ENCODE measurements at regions not wholly inside any gene's neighbourhood (a gene's known extent, or its start where the extent isn't known, plus 50 kb on each side); places are given as distances from the start of the nearest gene placed in this dataset.

DNA sequence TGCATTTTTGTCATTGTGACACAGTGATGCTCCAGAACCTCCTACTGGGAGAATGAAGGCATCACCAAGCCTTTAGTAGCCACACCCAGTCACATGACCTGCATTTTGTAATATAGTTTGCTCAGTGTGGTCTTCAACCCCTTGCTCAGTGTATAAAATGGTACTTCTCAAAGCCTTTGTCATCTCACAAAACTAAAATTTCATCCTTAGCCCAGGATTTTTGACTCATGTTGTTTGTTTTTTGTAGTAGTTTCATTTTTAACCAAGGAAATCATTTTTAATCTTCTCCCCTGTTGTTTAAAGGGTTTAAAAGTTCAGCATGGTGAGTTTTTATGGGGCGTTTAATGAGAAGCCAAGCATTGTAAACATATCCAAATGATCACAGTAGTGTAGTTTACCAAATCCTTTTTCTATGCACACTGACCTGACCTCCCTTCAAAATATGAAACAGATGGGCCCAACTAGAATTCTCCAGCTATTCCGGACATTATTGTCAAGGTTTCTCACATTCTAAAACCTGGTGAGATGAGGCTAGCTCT lies 123.5 kb upstream of the IL12A start:
- no peak for DNase-seq
- Mint-ChIP-seq H3K4me3 (no peak overlapping the region), H3K27me3 (ENCODE audit: low read depth) (peaks cover 5% of the 10 kb centered on the region), H3K4me1 (ENCODE audit: low read depth) (no peaks in the 10 kb centered on the region), H3K27ac (no peak overlapping the region), H3K9me3 (no peaks in the 10 kb centered on the region), H3K36me3 (ENCODE audit: insufficient read depth in 2 of 2) (no peaks in the 10 kb centered on the region)
- no peak for ATAC-seq (replicated peaks in 1 of 2)

DNA sequence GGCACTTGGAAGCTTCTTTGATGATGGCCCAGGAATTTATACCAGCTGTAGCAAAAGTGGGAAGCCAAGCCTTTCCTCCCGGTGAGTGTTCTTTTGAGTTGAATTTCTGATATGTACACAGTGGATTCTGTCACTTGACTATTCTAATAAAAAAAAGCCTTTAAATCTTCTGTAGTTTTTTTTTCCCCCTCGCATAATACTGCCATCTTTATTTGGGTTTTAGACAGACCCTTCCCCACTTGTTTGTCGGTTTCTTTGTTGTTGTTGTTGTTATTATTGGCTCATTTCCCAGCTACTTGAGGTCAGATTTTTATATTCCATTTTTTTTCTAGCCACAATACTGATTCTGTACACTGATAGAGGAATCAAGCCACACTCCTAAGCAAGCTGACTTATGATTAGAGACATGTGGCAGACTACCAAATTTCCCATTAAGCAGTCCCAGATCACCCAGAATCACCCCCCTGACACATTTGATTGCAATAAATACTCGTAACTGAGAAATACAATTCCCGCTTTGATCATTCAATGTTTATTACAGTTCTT lies 122.4 kb upstream of the IL12A start:
- Mint-ChIP-seq H3K27me3 (ENCODE audit: low read depth) (peaks cover 5% of the 10 kb centered on the region), H3K4me3 (no peak overlapping the region), H3K4me1 (ENCODE audit: low read depth) (no peaks in the 10 kb centered on the region), H3K36me3 (ENCODE audit: insufficient read depth in 2 of 2) (no peaks in the 10 kb centered on the region), H3K27ac (no peak overlapping the region), H3K9me3 (no peaks in the 10 kb centered on the region)
- no peak for ATAC-seq (replicated peaks in 1 of 2)
- DNase-seq: no peak

DNA sequence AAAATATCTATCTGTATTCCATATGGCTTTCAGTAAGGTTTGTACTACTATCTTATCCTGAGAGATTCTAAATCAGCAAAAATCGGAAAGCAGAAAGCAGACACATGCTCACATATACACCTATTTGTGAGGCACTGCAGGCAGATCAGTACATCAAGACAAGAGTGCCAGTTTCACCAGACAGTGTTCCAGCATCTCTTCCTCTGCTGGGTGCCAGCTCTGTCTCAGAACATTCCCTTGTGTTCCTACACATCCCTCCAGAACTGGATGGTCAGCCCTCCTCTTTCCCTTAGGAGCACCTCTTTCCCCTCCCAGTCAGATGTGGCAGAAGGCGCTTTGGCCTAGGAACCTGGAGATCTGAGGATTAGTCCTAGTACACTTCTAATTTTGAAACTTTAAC lies 121.3 kb upstream of the IL12A start:
- no peak for ATAC-seq (replicated peaks in 1 of 2)
- Mint-ChIP-seq H3K4me3 (no peak overlapping the region), H3K9me3 (no peaks in the 10 kb centered on the region), H3K4me1 (ENCODE audit: low read depth) (no peaks in the 10 kb centered on the region), H3K27me3 (ENCODE audit: low read depth) (no peaks in the 10 kb centered on the region), H3K36me3 (ENCODE audit: insufficient read depth in 2 of 2) (no peaks in the 10 kb centered on the region), H3K27ac (no peak overlapping the region)
- no peak for DNase-seq

DNA sequence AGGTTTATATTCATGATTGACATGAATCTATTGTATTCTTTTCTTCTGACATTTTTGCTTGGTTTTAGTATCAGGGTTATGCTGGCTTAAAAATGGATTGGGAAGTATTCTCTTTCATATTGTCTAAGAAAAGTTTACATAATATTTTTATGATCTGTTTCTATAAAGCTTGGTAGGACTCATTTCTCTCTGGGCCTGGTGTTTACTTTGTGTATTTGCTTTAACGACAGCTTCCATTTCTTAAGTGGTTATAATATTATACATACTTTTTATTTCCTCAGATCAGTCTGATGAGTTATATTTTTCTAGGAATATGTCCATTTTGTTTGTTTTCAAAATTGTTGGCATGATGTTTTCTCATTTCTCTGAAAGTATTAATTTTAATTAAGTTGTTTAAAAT lies 117.9 kb upstream of the IL12A start:
- Mint-ChIP-seq H3K27ac (no peak overlapping the region), H3K36me3 (ENCODE audit: insufficient read depth in 2 of 2) (no peaks in the 10 kb centered on the region), H3K9me3 (no peaks in the 10 kb centered on the region), H3K27me3 (ENCODE audit: low read depth) (peaks cover 9% of the 10 kb centered on the region), H3K4me3 (no peak overlapping the region), H3K4me1 (ENCODE audit: low read depth) (no peaks in the 10 kb centered on the region)
- DNase-seq (no peak), ATAC-seq (replicated peaks in 1 of 2) (no peak)

DNA sequence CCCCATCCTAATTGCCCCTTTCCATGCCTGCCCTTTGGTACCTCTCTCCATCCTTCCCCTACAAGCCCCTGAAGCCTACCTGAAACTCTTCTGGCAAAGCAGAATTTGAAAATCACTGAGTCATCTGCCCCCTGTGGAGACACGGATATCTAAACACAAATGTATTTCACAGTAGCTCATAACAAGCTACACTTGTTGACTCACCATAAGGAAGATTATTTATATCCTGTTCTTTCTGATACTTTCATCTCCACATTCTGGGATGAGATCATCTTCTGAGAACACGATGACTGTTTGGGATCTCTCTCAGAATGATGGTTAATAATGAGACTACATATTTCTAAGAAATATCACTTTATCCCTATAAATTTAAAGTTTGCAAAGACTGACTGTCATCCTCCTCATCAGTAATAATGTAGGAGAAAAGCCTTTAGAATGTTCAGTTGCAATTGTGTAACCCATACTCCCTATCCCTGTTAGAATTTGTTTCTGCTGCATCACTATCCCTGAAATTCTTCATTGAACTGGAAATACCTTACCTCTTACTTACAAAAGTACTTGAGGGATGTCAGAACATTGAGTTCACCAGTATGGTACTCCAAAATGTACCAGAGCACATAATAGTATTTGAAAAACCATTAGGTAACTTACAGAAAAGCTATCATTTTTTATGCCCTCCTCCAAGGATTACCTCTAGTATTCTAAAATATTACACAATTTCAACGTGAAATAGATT lies 116.1 kb upstream of the IL12A start:
- Mint-ChIP-seq H3K27me3 (ENCODE audit: low read depth) (peaks cover 18% of the 10 kb centered on the region), H3K36me3 (ENCODE audit: insufficient read depth in 2 of 2) (no peaks in the 10 kb centered on the region), H3K27ac (no peak overlapping the region), H3K4me1 (ENCODE audit: low read depth) (no peaks in the 10 kb centered on the region), H3K9me3 (no peaks in the 10 kb centered on the region), H3K4me3 (no peak overlapping the region)
- DNase-seq (no peak), ATAC-seq (replicated peaks in 1 of 2) (no peak)

DNA sequence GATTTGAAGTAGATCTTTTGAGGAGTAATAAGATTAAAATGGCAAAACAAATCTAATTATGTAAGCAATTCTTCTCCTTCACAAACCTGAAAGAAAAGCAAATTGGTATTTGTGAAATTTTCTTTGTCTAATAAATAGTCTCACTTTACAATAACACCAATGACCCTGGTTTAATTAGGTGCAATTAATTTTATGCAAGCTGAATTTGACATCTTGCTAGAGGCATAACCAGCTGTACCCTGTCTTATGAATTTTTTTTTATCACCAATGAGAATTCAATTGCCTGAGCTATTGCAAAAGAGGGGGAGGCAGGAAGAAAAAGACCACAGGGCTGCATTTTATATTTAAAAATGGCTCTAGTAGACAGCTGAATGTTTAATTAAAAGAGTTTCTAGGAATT lies 113.5 kb upstream of the IL12A start:
- no peaks in the 10 kb centered on the region for H3K36me3 Mint-ChIP-seq (ENCODE audit: insufficient read depth in 2 of 2)

DNA sequence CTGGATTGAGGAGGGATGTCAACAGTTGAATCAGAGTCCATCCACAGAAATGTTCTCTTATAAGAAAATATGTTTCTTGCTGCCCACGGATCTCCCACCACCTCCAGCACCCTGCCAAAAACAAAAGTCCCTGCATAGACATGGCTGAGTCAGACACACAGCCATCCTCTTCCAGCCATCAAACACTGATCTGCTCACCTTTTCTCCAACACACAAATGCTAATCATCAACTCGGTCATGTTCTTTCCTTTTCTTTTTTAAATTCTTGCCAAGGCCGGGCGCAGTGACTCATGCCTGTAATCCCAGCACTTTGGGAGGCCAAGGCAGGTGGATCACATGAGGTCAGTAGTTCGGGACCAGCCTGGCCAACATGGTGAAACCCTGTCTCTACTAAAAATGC lies 110.7 kb upstream of the IL12A start:
- ATAC-seq (replicated peaks in 1 of 2): no peak
- no peaks in the 10 kb centered on the region for H3K36me3 Mint-ChIP-seq (ENCODE audit: insufficient read depth in 2 of 2)
- no peak overlapping the region for H3K27ac Mint-ChIP-seq
- H3K9me3 Mint-ChIP-seq: no peaks in the 10 kb centered on the region
- H3K27me3 Mint-ChIP-seq (ENCODE audit: low read depth): peaks cover 27% of the 10 kb centered on the region
- H3K4me1 Mint-ChIP-seq (ENCODE audit: low read depth): no peaks in the 10 kb centered on the region
- DNase-seq: no peak
- H3K4me3 Mint-ChIP-seq: no peak overlapping the region

More for the DNA sequence above, 113.5 kb upstream of the IL12A start:
- no peaks in the 10 kb centered on the region for H3K9me3 Mint-ChIP-seq
- no peaks in the 10 kb centered on the region for H3K4me1 Mint-ChIP-seq (ENCODE audit: low read depth)
- H3K27me3 Mint-ChIP-seq (ENCODE audit: low read depth): peaks cover 18% of the 10 kb centered on the region
- no peak overlapping the region for H3K4me3 Mint-ChIP-seq
- ATAC-seq (replicated peaks in 1 of 2) (no peak), DNase-seq (no peak)
- no peak overlapping the region for H3K27ac Mint-ChIP-seq

DNA sequence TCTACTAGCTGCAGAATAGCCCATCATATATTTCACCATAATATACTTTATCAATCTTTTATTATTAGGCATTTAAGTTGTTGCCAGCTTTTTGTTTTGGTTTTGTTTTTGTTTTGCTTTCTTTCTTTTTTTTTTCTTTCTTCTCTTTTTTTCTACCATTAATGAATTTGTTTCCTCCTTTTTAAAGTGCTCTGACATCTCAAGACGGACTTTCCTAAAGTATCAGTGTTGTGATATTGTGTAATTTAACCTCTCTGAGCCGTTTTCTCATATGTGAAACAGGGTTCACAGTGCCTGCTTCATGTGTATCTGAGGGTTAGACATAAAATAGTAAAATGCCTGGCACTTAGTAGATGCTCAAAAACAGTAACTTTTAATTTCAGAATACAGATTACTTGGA lies 109.5 kb upstream of the IL12A start:
- H3K4me3 Mint-ChIP-seq: no peak overlapping the region

DNA sequence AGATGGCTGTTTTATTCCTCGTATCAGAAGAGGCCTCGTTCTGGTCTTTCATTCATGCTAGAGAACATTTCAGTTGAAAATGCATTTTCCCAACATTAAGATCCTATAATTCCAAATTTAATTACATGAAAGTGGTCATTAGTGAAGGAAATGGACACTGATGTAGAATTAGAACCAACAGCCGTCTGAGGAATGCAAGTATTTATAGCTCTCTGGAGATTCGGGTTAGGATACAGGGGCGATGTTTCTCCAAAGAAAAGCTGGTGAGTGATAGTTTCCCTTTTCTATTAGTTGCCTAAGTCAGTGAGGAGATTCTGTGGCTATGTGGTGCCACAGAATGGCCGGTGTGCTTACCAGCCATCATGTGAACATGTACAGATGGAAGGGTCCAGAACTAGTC lies 109.0 kb upstream of the IL12A start:
- no peak for DNase-seq
- Mint-ChIP-seq H3K4me1 (ENCODE audit: low read depth) (no peaks in the 10 kb centered on the region), H3K27me3 (ENCODE audit: low read depth) (peaks cover 32% of the 10 kb centered on the region), H3K9me3 (no peaks in the 10 kb centered on the region), H3K27ac (no peak overlapping the region), H3K36me3 (ENCODE audit: insufficient read depth in 2 of 2) (no peaks in the 10 kb centered on the region), H3K4me3 (no peak overlapping the region)
- ATAC-seq (replicated peaks in 1 of 2): no peak

More for the DNA sequence above, 109.5 kb upstream of the IL12A start:
- H3K36me3 Mint-ChIP-seq (ENCODE audit: insufficient read depth in 2 of 2): no peaks in the 10 kb centered on the region
- H3K4me1 Mint-ChIP-seq (ENCODE audit: low read depth): no peaks in the 10 kb centered on the region
- no peak for DNase-seq
- peaks cover 32% of the 10 kb centered on the region for H3K27me3 Mint-ChIP-seq (ENCODE audit: low read depth)
- H3K9me3 Mint-ChIP-seq: no peaks in the 10 kb centered on the region
- no peak for ATAC-seq (replicated peaks in 1 of 2)
- H3K27ac Mint-ChIP-seq: no peak overlapping the region

DNA sequence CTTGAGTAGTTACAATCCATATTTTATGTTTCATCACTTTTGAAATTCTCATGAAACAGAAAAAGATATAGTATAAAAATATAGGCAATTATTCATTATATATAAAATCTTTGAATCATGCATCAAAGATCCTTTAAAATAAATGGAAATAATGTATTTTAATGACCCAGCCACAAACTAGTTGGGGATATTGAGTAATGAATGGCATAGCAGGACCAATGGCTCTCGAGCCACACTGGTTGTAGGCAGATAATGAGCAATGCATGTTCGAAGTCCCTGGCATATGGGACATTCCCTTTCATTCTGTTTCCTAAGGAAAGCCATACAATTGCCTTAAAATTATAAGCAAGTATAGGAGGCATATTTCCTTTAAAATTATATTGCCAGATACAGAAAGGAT lies 107.4 kb upstream of the IL12A start:
- no peak overlapping the region for H3K4me3 Mint-ChIP-seq
- ATAC-seq (replicated peaks in 1 of 2): no peak

DNA sequence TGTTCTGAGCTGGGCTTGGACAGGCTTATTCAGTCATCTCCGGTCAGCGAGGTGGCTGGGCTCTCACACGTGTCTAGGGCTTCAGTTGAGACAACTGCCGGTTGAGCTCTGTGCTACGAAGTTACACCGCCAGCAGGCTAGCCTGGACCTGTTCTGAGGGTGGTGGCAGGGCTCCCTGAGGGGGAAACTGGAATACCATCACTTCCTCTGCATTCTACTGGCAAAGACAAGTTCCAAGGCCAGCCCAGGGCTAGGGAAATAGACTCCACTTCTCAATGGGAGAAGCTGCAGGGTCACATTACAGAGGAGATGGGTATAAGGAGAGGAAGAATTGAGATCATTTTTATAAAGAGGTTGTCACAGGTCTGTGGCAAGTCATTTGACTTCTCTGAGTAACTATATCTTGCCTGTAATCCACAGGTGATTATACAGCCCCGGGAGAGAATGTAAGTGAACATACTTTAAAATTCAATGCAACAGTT lies 106.8 kb upstream of the IL12A start:
- DNase-seq (no peak), ATAC-seq (replicated peaks in 1 of 2) (no peak)
- no peaks in the 10 kb centered on the region for H3K36me3 Mint-ChIP-seq (ENCODE audit: insufficient read depth in 2 of 2)
- no peaks in the 10 kb centered on the region for H3K4me1 Mint-ChIP-seq (ENCODE audit: low read depth)
- no peak overlapping the region for H3K27ac Mint-ChIP-seq
- no peak overlapping the region for H3K4me3 Mint-ChIP-seq
- peaks cover 19% of the 10 kb centered on the region for H3K27me3 Mint-ChIP-seq (ENCODE audit: low read depth)
- no peaks in the 10 kb centered on the region for H3K9me3 Mint-ChIP-seq

More for the DNA sequence above, 107.4 kb upstream of the IL12A start:
- no peak for DNase-seq
- no peaks in the 10 kb centered on the region for H3K9me3 Mint-ChIP-seq
- peaks cover 23% of the 10 kb centered on the region for H3K27me3 Mint-ChIP-seq (ENCODE audit: low read depth)
- no peak overlapping the region for H3K27ac Mint-ChIP-seq
- H3K36me3 Mint-ChIP-seq (ENCODE audit: insufficient read depth in 2 of 2): no peaks in the 10 kb centered on the region
- H3K4me1 Mint-ChIP-seq (ENCODE audit: low read depth): no peaks in the 10 kb centered on the region

DNA sequence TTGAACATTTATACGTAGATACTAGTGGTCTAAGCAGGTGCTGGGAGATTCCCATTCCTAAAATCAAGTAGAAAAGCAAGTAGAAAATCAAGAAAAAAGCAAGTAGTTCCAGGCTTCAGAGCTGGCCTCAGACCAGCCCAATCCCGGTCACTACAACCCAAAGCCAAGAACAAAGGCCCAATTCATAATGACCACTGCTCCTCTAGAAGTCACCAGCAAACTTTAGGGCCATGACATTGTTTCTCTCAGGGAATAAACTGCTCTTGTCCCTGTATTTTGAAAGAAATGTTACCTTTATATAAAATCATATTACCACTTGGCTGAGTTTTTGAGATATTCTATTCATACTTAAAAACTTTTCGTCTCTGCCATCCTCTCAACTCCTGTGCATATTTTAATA lies 106.3 kb upstream of the IL12A start:
- ATAC-seq (replicated peaks in 1 of 2): no peak
- H3K4me1 Mint-ChIP-seq (ENCODE audit: low read depth): no peaks in the 10 kb centered on the region
- no peak overlapping the region for H3K4me3 Mint-ChIP-seq
- H3K27ac Mint-ChIP-seq: no peak overlapping the region
- no peak for DNase-seq
- no peaks in the 10 kb centered on the region for H3K9me3 Mint-ChIP-seq
- H3K36me3 Mint-ChIP-seq (ENCODE audit: insufficient read depth in 2 of 2): no peaks in the 10 kb centered on the region
- peaks cover 19% of the 10 kb centered on the region for H3K27me3 Mint-ChIP-seq (ENCODE audit: low read depth)

DNA sequence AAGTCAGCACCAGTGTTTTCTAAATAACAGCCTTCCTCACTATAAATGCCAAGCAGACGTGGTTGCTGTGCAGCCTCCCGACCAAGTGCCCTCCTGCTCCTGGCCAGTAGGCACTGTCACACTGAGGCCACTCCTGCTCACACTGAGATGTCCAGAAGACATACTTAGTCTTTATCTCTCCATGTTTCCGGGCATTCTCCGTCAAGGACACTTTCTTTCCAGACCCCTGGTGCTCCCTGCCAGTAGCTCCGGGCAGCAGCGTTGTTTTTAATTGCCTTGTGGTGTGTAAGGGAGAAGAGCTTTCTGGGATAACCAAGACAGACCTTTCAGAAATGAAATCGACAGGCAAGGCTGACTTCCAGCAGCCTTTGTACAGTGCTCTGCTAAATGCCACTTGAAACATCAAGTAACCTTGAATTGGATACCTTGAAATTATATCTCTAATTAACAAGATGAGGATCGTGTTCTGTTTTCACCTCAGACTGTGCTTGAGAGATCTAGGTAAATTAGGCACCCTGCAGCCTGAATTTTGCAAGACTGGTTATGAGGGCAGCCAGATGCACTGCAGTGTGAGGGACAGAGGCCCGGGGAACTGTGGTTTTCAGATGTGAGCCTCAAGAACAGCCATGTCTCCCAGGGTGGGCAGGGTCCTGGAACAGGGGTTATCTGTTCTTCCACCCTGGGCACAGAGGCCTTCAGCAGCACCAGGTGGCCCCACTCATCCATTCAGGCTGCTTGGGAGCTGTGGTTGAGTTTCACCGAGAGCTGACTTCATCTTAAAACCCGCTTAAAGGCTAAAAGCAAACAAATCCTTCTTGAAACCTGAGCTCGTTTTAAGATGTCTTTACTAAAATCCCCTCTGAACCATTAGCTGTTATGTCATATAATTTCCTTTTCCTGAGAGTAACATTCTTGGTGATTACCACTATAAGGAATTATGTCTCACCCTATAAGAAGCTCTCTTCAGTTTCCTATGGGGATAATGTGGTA lies 105.5 kb upstream of the IL12A start:
- no peaks in the 10 kb centered on the region for H3K9me3 Mint-ChIP-seq
- H3K4me1 Mint-ChIP-seq (ENCODE audit: low read depth): no peaks in the 10 kb centered on the region
- peaks cover 19% of the 10 kb centered on the region for H3K27me3 Mint-ChIP-seq (ENCODE audit: low read depth)
- DNase-seq (no peak), ATAC-seq (replicated peaks in 1 of 2) (no peak)
- H3K27ac Mint-ChIP-seq: no peak overlapping the region
- H3K4me3 Mint-ChIP-seq: no peak overlapping the region
- no peaks in the 10 kb centered on the region for H3K36me3 Mint-ChIP-seq (ENCODE audit: insufficient read depth in 2 of 2)

All from activated T-cell treated with anti-CD3 and anti-CD28 coated beads, Interleukin-2, amount 50 U/mL, for 72 hours (primary cell).